ENCODE measurements at regions not wholly inside any gene's neighbourhood (a gene's known extent, or its start where the extent isn't known, plus 50 kb on each side); places are given as distances from the start of the nearest gene placed in this dataset.

GRCh38 chr3:184449161-184449515, 69.3 kb downstream of the CHRD start:
- Histone ChIP-seq H3K9me3 (ENCODE audit: control insufficient read depth, insufficient read depth, low read length) (no peaks in the 10 kb centered on the region; the same call in 1 of the 2 replicates), H3K27me3 (ENCODE audit: control insufficient read depth, insufficient read depth, low read length) (peaks cover 2% of the 10 kb centered on the region), H3K27ac (ENCODE audit: low read depth, low read length) (no peak overlapping the region), H3K4me3 (ENCODE audit: low read depth, low read length) (no peak overlapping the region)
- ChIA-PET CTCF (no interaction called here), POLR2A (no interaction called here)
- no peak for DNase-seq (ENCODE audit: low read depth, low spot score)
- no peak for TF ChIP-seq CTCF (IDR thresholded peaks at IDR 0.05; ENCODE audit: low read depth, low read length)

- POLR2A ChIA-PET: no interaction called here
- no peaks in the 10 kb centered on the region; the same call in 1 of the 2 replicates for H3K9me3 ChIP-seq (ENCODE audit: control insufficient read depth, insufficient read depth, low read length)
- TF ChIP-seq CTCF (IDR thresholded peaks at IDR 0.05; ENCODE audit: low read depth, low read length): no peak
These were observed 70.7 kb downstream of the CHRD start for GRCh38 chr3:184450547-184450946.

GRCh38 chr3:184453296-184453695, 73.4 kb downstream of the CHRD start:
- CTCF ChIA-PET: interaction anchor here (1.0 to 1.2 kb wide), 2 partner anchors 15 to 60 kb away, joined by 4 to 6 read pairs; no protein-coding TSS in a partner anchor
- Histone ChIP-seq H3K27me3 (ENCODE audit: control insufficient read depth, insufficient read depth, low read length) (no peaks in the 10 kb centered on the region), H3K4me3 (ENCODE audit: low read depth, low read length) (no peak overlapping the region), H3K9me3 (ENCODE audit: control insufficient read depth, insufficient read depth, low read length) (peaks cover 6% of the 10 kb centered on the region), H3K27ac (ENCODE audit: low read depth, low read length) (no peak overlapping the region)
- TF ChIP-seq CTCF (IDR thresholded peaks at IDR 0.05; ENCODE audit: low read depth, low read length): no peak
- no peak for DNase-seq (ENCODE audit: low read depth, low spot score)
- POLR2A ChIA-PET: no interaction called here

More at GRCh38 chr3:184450547-184450946, 70.7 kb downstream of the CHRD start:
- Histone ChIP-seq H3K27me3 (ENCODE audit: control insufficient read depth, insufficient read depth, low read length) (peaks cover 2% of the 10 kb centered on the region), H3K4me3 (ENCODE audit: low read depth, low read length) (no peak overlapping the region), H3K27ac (ENCODE audit: low read depth, low read length) (no peak overlapping the region)
- CTCF ChIA-PET: no interaction called here
- DNase-seq (ENCODE audit: low read depth, low spot score): no peak

GRCh38 chr3:184455991-184456390, 76.1 kb downstream of the CHRD start:
- POLR2A ChIA-PET: no interaction called here
- H3K4me3 ChIP-seq (ENCODE audit: low read depth, low read length): no peak overlapping the region
- CTCF ChIA-PET: interaction anchor here (1.4 kb wide), 1 partner anchor 13 kb away, joined by 3 read pairs; no protein-coding TSS in a partner anchor
- H3K9me3 ChIP-seq (ENCODE audit: control insufficient read depth, insufficient read depth, low read length): peaks cover 6% of the 10 kb centered on the region
- no peaks in the 10 kb centered on the region for H3K27me3 ChIP-seq (ENCODE audit: control insufficient read depth, insufficient read depth, low read length)
- TF ChIP-seq CTCF (IDR thresholded peaks at IDR 0.05; ENCODE audit: low read depth, low read length): no peak
- no peak for DNase-seq (ENCODE audit: low read depth, low spot score)
- H3K27ac ChIP-seq (ENCODE audit: low read depth, low read length): no peak overlapping the region

- no peaks in the 10 kb centered on the region for H3K27me3 ChIP-seq (ENCODE audit: control insufficient read depth, insufficient read depth, low read length)
- H3K9me3 ChIP-seq (ENCODE audit: control insufficient read depth, insufficient read depth, low read length): peaks cover 6% of the 10 kb centered on the region
- POLR2A ChIA-PET: no interaction called here
- TF ChIP-seq CTCF (IDR thresholded peaks at IDR 0.05; ENCODE audit: low read depth, low read length): no peak
- H3K27ac ChIP-seq (ENCODE audit: low read depth, low read length): no peak overlapping the region
- no peak for DNase-seq (ENCODE audit: low read depth, low spot score)
- CTCF ChIA-PET: interaction anchor here (1.0 to 1.6 kb wide), 3 partner anchors 12 to 85 kb away, joined by 3 read pairs; no protein-coding TSS in a partner anchor
- no peak overlapping the region for H3K4me3 ChIP-seq (ENCODE audit: low read depth, low read length)
These were observed 76.6 kb downstream of the CHRD start for GRCh38 chr3:184456476-184456875.

Data from AG04450 (cell line).